CD4-positive, alpha-beta T cell treated with Interleukin-21 for 1 hour (primary cell): ENCODE measurements at regions not wholly inside any gene's neighbourhood (a gene's known extent, or its start where the extent isn't known, plus 50 kb on each side); places are given as distances from the start of the nearest gene placed in this dataset.

Experiments used
- DNase-seq: peaks from one replicate; pipeline ENCODE4 v3.0.0-alpha.2; 2020

DNA sequence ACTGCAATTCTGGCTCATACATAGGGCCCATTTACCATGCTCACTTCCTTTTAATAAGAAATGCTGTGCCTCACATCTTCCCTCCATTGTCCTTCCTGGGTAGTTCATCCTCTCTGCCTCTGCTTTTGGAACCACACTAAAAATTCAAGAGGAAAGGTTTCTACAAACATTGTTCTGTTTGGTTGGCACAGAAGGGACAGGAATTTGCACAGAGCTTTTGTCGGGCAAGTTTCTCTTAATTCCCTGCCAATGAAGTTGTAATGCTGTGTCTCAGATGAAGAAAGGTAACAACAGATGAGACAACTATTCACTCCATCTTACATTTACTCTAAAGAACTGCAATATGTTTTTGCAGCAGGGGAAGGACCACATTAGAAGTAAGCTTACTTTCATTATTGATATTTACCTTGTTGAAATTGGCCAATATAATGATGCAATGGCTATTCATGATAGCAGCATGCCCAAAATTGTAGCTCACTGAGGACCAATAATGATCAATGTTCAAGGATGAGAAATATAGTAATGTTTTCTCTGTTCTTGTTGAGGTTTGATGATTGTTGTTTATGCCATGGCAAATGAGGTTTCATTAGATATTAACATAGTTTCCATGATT, 82.5 kb upstream of the HMHB1 start:
- no peak for DNase-seq

GRCh38 chr5:143723159-143723558, 88.8 kb upstream of the HMHB1 start:
- DNase-seq = no peak

- DNase-seq = no peak
These were observed 90.0 kb upstream of the HMHB1 start for GRCh38 chr5:143721925-143722324.

GRCh38 chr5:143720689-143721088, 91.3 kb upstream of the HMHB1 start:
- no peak for DNase-seq

- DNase-seq = no peak
These were observed 94.6 kb upstream of the HMHB1 start for GRCh38 chr5:143717400-143717799.

DNA sequence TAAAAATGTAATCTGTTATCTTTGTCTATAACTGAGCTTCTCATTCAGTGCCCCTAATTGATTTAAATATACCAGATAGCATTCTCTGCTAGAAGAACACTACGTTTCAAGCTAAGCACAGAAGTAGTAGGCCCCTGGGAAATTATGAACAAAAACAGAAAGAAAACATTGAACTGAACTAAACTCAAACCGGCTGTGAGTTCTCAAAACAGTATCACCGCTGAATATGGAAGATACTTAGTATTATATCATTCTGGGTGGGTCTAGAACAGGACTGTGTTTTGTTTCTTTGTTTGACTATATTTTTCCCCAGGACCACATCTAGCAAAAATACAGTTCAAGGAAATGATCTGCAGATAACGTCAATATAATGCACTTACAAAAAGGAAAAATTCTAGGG, 95.1 kb upstream of the HMHB1 start:
- no peak for DNase-seq

DNA sequence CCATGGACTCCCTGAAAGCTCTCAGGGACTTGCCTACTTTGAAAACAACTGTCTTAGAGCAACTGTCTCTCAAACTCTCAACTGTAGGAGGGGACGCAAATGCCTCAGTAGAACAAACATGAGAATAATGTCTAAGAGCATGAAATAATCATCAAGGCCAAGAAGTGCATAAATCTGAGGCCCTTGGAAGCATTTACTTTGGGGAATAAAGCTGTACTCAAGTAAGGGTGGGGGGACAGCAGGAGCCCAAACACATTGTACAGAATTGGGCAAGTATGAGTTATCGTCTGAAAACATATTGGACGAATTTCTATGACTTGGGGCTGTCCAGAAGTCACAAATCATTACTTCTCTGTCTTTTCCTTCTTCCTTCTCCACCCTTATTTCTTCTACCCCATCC, 96.3 kb upstream of the HMHB1 start:
- DNase-seq = no peak

GRCh38 chr5:143714629-143715028, 97.3 kb upstream of the HMHB1 start:
- no peak for DNase-seq

DNA sequence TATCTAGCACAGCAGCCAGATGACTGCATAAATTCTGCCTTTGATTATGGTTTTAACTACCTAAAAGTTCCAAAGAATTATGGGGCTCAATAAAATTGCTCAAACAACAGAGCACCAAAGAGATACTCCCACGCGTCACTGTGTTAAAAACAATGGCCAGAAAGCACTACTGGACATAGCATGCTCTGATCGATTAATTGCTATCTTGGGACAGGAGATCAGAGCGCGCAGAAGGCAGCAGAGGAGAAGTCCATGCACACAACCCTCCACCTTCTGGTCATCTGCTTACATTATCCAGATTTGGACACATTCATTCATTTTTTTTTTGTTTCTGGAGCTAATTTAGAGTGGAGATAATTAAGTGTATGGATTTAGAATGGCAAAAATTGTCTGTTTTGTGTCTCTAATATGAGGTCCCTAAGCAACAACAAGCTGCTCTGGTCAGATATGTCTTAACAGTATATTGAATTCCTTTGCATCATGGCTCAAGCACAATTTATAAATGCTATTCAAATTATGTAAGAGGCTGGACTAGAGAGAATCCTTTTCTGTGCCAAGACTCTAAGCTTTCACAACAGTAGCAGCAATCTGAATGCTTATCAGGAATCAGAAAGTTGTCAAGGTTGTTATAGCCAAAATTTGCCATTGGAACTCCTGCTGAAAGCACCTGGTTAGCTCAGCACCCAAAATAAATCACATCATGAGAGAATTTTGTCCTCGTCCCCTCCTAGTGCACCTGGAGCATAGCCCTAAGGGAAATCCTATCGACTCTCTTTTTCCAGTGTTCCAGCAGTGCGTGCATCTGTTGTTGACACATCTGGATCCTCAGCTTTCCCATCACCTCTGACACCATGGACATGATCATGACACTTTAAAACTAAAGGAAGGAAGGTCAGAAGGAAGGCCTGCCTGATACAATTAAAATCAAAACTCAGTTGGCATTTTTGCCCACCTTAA, 98.6 kb upstream of the HMHB1 start:
- DNase-seq = no peak

GRCh38 chr5:143708672-143709071, 103.3 kb upstream of the HMHB1 start:
- no peak for DNase-seq

GRCh38 chr5:143707806-143708205, 104.2 kb upstream of the HMHB1 start:
- DNase-seq = no peak

- no peak for DNase-seq
These were observed 106.6 kb upstream of the HMHB1 start for GRCh38 chr5:143705381-143705780.

DNA sequence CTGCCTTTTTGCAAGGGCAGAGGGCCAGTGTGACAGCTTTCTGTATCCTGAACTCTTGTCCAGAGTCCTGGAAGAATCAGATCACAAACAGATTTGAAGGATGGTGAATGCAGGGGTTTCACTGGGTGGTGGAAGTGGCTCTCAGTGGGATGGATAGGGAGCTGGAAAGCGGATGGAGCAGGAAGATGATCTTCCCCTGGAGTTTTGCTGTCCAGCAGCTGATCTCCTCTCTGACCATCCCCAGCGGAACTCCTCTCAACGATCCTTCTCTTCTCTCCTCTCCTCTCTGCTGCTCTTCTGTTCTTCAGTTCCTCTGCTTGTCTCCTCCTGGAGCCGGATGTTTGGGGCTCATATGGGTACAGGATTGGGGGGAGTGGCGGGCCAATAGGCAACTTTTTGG, 108.3 kb upstream of the HMHB1 start:
- DNase-seq = no peak

GRCh38 chr5:143701493-143701892, 110.5 kb upstream of the HMHB1 start:
- DNase-seq = no peak

- no peak for DNase-seq
These were observed 111.0 kb upstream of the HMHB1 start for GRCh38 chr5:143700994-143701393.

DNA sequence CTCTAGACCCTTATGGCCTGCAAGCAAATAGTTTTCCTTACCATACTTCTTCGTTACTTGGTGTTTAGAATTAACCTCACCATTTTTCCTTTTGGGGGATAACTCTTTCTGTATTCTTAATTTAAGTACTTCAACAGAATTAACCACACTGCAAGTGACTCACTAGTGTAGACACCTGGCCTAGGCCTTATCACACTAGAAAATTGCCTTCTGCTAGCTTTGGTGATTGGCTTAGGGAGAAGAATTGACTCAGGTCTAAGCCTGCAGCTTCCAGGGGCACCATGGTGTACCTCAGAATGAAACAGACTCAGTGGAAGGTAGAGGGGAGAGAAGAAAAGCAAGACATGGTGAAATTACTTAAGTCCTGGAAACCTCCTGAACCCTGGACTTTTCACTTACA, 112.8 kb upstream of the HMHB1 start:
- DNase-seq = no peak

DNA sequence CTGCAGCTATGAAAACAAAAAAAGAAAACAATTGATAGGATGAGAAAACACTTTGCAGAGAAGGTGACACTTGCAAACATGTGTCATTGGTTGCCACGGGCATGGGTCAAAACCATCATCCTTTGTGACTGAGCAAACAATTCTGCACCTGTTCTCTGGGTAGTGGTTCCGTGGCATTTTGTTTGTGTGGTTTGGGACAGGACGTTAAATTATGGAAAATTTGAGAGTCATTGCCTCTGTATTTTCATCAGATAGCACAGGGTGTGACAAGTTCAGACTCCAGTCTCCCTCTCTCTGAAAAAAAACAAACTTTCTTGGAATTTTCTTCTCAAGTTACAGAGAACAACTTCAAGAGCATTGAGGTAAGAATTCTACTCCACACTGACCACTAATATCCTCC, 113.4 kb upstream of the HMHB1 start:
- no peak for DNase-seq

GRCh38 chr5:143696921-143697320, 115.0 kb upstream of the HMHB1 start:
- no peak for DNase-seq

DNA sequence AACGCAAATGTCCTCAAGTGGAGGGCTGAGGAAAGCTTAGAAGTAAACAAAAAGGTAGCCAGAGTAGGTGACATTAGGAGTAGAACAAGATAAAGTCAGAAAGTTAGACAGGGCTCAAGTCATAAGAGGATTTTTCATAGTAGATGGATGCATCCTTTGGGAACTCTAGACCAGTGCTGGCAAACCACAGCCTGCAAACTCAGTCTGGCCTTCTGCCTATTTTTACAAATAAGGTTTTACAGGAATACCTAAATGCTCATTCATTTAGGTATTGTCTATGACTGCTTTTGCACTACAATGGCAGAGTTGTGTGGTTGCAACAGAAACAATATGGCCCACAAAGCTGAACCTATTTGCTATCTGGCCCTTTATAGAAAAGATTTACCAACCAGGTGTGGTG, 116.0 kb upstream of the HMHB1 start:
- DNase-seq = no peak

DNA sequence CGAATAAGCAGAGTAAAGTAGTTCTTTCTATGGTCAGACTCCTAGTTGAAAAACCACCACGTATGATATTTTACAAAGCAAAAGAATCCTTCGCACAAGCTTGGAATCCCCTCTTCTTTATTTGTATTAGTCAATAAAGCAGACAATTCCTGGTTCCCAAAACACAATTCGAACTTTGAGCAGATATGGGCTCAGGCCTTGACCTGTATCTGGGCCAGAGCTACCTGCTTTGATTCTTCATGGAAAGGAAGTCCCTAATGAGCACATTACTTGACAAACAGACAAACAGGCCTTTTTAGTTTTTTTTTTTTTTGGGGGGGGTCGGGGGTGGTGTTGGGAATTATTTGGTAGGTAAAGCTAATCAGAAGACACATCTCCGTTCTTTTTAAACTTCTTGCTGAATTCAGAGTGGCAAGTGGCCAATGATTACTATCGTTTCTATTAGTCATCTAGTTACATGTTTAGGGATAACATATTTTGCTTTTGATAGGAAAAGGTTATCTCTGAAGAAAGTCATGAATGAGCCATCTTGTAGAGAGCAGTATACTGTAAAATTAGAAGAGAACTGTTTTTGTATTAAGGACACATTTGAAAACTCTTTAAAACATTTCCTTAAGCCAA, 116.6 kb upstream of the HMHB1 start:
- DNase-seq = no peak

GRCh38 chr5:143694357-143694756, 117.6 kb upstream of the HMHB1 start:
- DNase-seq = no peak

- DNase-seq = peak; percentile 57
These were observed 118.2 kb upstream of the HMHB1 start for GRCh38 chr5:143693651-143694252.

DNA sequence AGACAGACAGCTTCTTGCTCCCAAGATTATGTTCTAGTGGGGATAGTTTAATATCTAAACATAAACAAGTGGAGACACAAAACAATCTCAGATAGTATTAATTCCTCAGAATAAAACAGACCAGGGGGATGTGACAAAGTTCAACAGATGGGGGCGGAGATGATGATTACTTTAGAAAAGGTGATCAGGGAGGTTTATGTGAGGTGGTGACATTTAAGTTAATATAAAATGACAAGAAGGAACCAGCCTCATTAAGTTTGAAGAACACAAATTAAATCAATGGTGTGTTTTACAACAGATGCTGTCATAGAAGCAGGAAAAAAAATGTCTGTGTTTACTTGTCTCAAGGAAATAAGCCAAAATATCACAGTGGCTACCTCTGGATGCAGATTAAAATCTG, 119.6 kb upstream of the HMHB1 start:
- DNase-seq = no peak

DNA sequence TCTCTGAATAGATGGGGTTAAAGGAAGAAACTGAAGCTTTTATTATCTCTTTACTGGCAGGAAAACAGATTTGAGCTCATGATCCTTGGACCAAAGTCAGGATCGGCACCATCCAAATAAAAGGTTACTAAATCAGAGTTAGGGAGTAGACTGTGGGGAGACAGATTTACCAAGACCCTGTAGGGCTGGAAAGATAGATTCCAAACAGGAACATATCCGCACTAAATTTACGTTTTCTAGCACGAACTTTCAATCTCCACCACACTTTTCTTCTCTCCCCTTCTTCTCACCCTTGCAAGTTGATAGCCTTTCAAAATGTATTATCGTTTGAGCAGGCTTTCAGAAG, 120.0 kb upstream of the HMHB1 start:
- DNase-seq = no peak
